GM13976 (cell line): ENCODE measurements at regions not wholly inside any gene's neighbourhood (a gene's known extent, or its start where the extent isn't known, plus 50 kb on each side); places are given as distances from the start of the nearest gene placed in this dataset.
"Not testable (repeated sequence)": the region's sequence is repeated elsewhere in the genome, so short reads cannot be mapped to it uniquely, and the experiment has no call there.

Source experiments
- DNase-seq: peaks from one replicate; pipeline ENCODE4 v3.0.0; 2012; ENCODE audit warnings: low spot score
- CTCF ChIP-seq: IDR thresholded peaks from 2 replicates; pipeline ENCODE4 v1.5.1; 2012; ENCODE audit warnings: borderline replicate concordance, mild to moderate bottlenecking; ENCODE audit not compliant: insufficient read depth; ENCODE audit errors: extremely low read depth, missing control alignments, control extremely low read depth
- in situ Hi-C: fragments of 300-500 bp; cut with MboI; formaldehyde crosslinking; loops from one replicate; pipeline ENCODE4 v1.12.0; 2022; ENCODE audit warnings: low sequenced_read_pairs, mixed read lengths, inconsistent platforms; ENCODE audit not compliant: unreplicated experiment

- TF ChIP-seq CTCF: no peak
Measured at GRCh38 chr10:32143302-32143847, 87.2 kb upstream of the KIF5B start.

GRCh38 chr10:32142646-32143045, 86.4 kb upstream of the KIF5B start:
- no peak for TF ChIP-seq CTCF
- in situ Hi-C loops: no loop called here
- DNase-seq: no peak

More at GRCh38 chr10:32143302-32143847, 87.2 kb upstream of the KIF5B start:
- in situ Hi-C loops: no loop called here
- DNase-seq: no peak

- DNase-seq: no peak
- TF ChIP-seq CTCF: no peak
- in situ Hi-C loops: no loop called here
Measured at GRCh38 chr10:32141018-32141807, 85.0 kb upstream of the KIF5B start.

- in situ Hi-C loops: no loop called here
- TF ChIP-seq CTCF: no peak
- no peak for DNase-seq
Measured at GRCh38 chr10:32140403-32140802, 84.2 kb upstream of the KIF5B start.

GRCh38 chr10:32139223-32140073, 83.2 kb upstream of the KIF5B start:
- TF ChIP-seq CTCF: no peak
- no peak for DNase-seq
- in situ Hi-C loops: no loop called here

GRCh38 chr10:32136927-32137326, 80.7 kb upstream of the KIF5B start:
- DNase-seq, in situ Hi-C loops: not testable (repeated sequence)

- DNase-seq, in situ Hi-C loops: not testable (repeated sequence)
Measured at GRCh38 chr10:32135796-32136195, 79.6 kb upstream of the KIF5B start.
